BLaER1 treated with 17β-estradiol and CSF1 and Interleukin-3, amounts not matched to agents 10 nM and 100 nM (cell line): ENCODE measurements at regions not wholly inside any gene's neighbourhood (a gene's known extent, or its start where the extent isn't known, plus 50 kb on each side); places are given as distances from the start of the nearest gene placed in this dataset.

Source experiments
- H3K27ac ChIP-seq, 11 experiments: shearing (Covaris generic); formaldehyde crosslinking; 2 replicates each; pipeline ENCODE4 v1.8.1; 2022
- H3K27me3 ChIP-seq, 11 experiments: shearing (Covaris generic); formaldehyde crosslinking; 2 replicates each; pipeline ENCODE4 v1.8.1; 2022
- H3K36me3 ChIP-seq, 11 experiments: shearing (Covaris generic); formaldehyde crosslinking; 2 replicates each; pipeline ENCODE4 v1.8.1; 2022
- H3K4me1 ChIP-seq, 10 experiments: shearing (Covaris generic); formaldehyde crosslinking; 2 replicates each; pipeline ENCODE4 v1.8.1; 2022
- H3K4me2 ChIP-seq, 11 experiments: shearing (Covaris generic); formaldehyde crosslinking; 2 replicates each; pipeline ENCODE4 v1.8.1; 2022
- H3K4me3 ChIP-seq, 10 experiments: shearing (Covaris generic); formaldehyde crosslinking; 2 replicates each; pipeline ENCODE4 v1.8.1; 2022
- H3K9ac ChIP-seq, 11 experiments: shearing (Covaris generic); formaldehyde crosslinking; 2 replicates each; pipeline ENCODE4 v1.8.1; 2022
- H3K9me3 ChIP-seq, 11 experiments: shearing (Covaris generic); formaldehyde crosslinking; replicated peaks in 1 of 11; 2 replicates each; pipeline ENCODE4 v1.8.1; 2022
- H4K20me1 ChIP-seq, 11 experiments: shearing (Covaris generic); formaldehyde crosslinking; 2 replicates each; pipeline ENCODE4 v1.8.1; 2022
- Cebpa-rat ChIP-seq, 11 experiments: shearing (Covaris generic); IDR thresholded peaks; 2 replicates each; pipeline ENCODE4 v1.8.1; 2022

DNA sequence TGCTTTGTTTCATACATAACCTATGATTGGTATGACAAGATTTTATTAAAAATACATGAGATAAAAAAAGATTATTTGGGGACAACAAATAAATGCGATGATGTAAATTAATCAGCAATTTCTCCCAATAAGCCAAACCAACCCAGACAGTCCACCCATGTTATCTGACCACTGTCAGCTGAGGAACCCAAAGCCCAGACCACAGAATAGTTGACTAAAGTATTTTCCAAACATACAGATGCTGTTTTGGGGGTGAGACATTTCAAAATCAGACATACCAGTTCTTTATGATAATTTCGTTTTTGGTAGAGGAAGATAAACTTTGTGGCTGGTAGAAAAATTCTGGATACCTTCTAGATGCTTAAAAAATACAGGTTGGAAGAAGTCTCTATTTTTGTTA lies 650.8 kb upstream of the FAM241A start:
- Histone ChIP-seq H3K36me3 (no peaks in the 10 kb centered on the region), H4K20me1 (no peaks in the 10 kb centered on the region), H3K4me2 (no peak overlapping the region), H3K27ac (no peak overlapping the region), H3K4me3 (no peak overlapping the region), H3K4me1 (no peaks in the 10 kb centered on the region), H3K27me3 (no peaks in the 10 kb centered on the region), H3K9ac (no peak overlapping the region), H3K9me3 (no peaks in the 10 kb centered on the region)
- no peak for TF ChIP-seq Cebpa-rat (IDR thresholded peaks at IDR 0.05)

DNA sequence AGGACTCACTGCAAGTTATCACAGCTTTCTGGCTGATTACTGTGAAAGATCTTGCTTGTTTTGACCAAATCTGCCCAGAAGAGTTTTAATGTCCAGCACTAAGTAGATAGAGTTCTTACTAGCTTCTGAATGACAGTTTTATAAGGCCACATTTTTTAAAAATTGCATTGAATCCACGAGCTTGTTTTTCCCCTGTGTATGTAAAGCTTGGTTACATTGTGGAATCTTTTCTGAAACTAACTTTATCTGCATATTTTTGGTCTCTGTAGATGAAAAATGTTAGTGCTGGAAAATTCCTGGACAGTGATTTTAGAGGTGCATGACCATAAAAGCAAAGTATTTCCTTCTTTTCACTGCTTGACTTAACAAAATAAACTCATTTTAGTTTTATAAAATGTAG lies 650.3 kb upstream of the FAM241A start:
- Histone ChIP-seq H3K4me2 (no peak overlapping the region), H3K27ac (no peak overlapping the region), H3K4me1 (no peaks in the 10 kb centered on the region), H3K9ac (no peak overlapping the region), H3K4me3 (no peak overlapping the region), H4K20me1 (no peaks in the 10 kb centered on the region), H3K36me3 (no peaks in the 10 kb centered on the region), H3K27me3 (no peaks in the 10 kb centered on the region), H3K9me3 (no peaks in the 10 kb centered on the region)
- no peak for TF ChIP-seq Cebpa-rat (IDR thresholded peaks at IDR 0.05)

DNA sequence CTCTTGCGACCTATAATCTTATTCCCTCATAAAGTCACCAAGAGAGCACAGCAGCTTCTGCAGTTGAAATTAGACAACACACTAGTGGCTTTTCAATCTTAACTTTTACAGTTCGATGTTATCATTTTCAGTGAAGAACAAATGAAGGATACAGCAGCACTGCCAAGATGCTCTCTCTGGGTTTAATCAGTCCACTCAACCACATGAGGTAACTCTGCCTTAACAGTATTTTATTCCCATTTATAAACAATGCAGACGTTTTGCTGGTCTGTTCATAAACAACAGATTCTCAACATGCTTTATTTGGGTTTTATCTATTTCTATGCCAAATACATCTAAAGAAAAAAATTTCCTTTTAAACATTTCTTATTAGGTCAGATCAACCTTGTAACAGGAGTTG lies 646.0 kb upstream of the FAM241A start:
- Histone ChIP-seq H3K9ac (no peak overlapping the region), H3K4me2 (no peak overlapping the region), H3K36me3 (no peaks in the 10 kb centered on the region), H3K4me3 (no peak overlapping the region), H3K27ac (no peak overlapping the region), H3K27me3 (no peaks in the 10 kb centered on the region), H3K4me1 (no peaks in the 10 kb centered on the region), H3K9me3 (no peaks in the 10 kb centered on the region), H4K20me1 (no peaks in the 10 kb centered on the region)
- no peak for TF ChIP-seq Cebpa-rat (IDR thresholded peaks at IDR 0.05)

DNA sequence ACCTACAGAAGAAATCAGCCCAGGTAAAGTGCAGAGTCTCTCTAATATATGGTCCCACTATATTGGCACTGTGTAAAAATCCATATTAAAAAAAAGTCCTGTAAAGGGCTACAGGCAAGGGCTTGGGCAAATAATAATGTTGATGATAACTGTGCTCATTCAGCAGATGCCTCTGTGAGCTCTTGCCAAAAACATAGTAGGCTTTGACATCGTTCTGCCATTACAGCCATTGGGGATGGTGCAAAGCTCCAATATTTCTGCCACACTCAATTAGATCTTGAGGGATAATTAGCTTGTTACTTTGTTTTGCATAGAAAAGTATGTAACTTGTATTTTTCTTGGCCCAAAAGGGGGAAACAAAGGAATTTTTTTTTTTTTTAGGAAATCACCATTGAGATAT lies 645.5 kb upstream of the FAM241A start:
- Histone ChIP-seq H3K27me3 (no peaks in the 10 kb centered on the region), H3K36me3 (no peaks in the 10 kb centered on the region), H3K9me3 (no peaks in the 10 kb centered on the region), H3K4me3 (no peak overlapping the region), H3K4me2 (no peak overlapping the region), H3K4me1 (no peaks in the 10 kb centered on the region), H3K27ac (no peak overlapping the region), H4K20me1 (no peaks in the 10 kb centered on the region), H3K9ac (no peak overlapping the region)
- TF ChIP-seq Cebpa-rat (IDR thresholded peaks at IDR 0.05) = no peak

DNA sequence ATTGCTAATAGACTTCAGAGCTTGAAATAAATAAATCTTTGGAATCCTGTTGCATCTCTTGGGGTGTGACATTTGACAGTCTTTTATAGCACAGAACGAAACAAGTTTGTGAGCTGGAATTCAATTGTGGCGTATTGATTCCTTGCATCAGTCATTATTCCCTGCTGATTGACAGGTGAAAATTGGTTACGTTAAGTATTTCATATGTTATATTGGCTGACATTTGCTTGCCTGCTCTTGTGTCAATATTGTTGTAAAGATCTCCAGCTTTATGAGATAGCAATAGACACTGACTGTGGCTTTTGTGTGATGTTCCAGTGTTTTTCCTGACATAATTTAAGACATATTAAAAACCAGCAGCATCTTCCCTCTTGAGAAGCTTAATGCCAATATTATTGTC lies 644.4 kb upstream of the FAM241A start:
- no peak overlapping the region for H3K9ac ChIP-seq
- no peaks in the 10 kb centered on the region for H4K20me1 ChIP-seq
- H3K9me3 ChIP-seq = no peaks in the 10 kb centered on the region
- no peak overlapping the region for H3K4me2 ChIP-seq
- H3K4me1 ChIP-seq = no peaks in the 10 kb centered on the region
- H3K27ac ChIP-seq = no peak overlapping the region
- no peak for TF ChIP-seq Cebpa-rat (IDR thresholded peaks at IDR 0.05)
- H3K4me3 ChIP-seq = no peak overlapping the region
- no peaks in the 10 kb centered on the region for H3K36me3 ChIP-seq
- H3K27me3 ChIP-seq = no peaks in the 10 kb centered on the region

DNA sequence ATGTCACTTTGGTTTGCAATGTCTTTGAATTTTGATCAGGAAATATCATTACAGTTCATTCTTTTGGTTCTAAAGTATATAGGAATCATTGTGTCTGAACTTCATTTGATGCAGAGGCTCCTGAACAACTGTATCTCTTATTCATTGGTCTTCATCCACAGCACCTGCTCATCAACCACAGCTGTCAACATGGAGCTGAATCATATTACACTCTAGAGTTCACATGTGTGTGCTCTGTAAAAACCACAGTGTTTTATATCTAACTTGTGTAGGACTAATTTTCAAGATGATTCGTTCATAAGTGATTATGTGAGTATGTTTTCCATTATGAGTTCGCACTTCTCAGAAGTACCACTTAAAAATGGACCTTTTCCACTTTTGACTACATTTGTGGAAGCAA lies 643.3 kb upstream of the FAM241A start:
- Histone ChIP-seq H4K20me1 (no peaks in the 10 kb centered on the region), H3K27me3 (no peaks in the 10 kb centered on the region), H3K9ac (no peak overlapping the region), H3K36me3 (no peaks in the 10 kb centered on the region), H3K4me3 (no peak overlapping the region), H3K9me3 (no peaks in the 10 kb centered on the region), H3K4me1 (no peaks in the 10 kb centered on the region), H3K4me2 (no peak overlapping the region), H3K27ac (no peak overlapping the region)
- no peak for TF ChIP-seq Cebpa-rat (IDR thresholded peaks at IDR 0.05)

DNA sequence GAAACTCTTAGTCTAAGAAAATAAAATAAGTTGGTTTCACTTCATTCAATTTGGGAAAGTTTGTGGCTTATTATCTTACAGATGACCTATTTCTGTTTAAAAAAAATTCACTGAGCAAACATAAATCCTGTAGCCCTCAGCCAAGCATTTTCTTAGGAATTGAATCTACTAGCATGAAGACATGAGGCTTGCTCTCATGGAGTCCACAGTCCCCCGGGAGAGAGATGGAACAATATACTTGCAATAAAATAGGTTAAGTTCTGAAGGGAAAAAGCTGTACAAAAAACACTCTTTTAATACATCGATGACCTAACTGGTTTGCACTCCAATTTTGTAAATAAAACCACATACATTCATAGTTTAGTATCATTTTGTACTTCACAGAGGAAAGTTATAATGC lies 642.6 kb upstream of the FAM241A start:
- Histone ChIP-seq H3K27ac (no peak overlapping the region), H3K27me3 (no peaks in the 10 kb centered on the region), H3K9ac (no peak overlapping the region), H3K4me2 (no peak overlapping the region), H4K20me1 (no peaks in the 10 kb centered on the region), H3K36me3 (no peaks in the 10 kb centered on the region), H3K4me3 (no peak overlapping the region), H3K9me3 (no peaks in the 10 kb centered on the region), H3K4me1 (no peaks in the 10 kb centered on the region)
- TF ChIP-seq Cebpa-rat (IDR thresholded peaks at IDR 0.05) = no peak

DNA sequence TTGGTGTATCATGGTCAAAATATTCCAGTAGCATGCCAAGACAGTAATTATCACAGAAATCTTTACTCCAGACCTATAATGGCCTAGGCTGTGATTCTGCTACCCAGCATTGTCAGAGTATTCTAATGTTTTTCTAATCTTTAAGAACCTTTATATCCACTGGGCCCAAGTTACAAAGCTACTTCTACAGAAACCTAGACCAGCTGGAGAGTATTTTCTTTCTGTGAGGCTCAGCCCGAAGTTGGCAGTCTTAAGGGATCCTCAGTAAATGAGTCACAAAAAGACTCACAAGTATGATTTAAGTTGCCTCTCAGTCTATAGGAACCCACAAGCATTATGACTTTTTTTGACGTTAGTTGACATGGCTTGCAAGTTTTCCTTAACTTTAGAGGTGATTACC lies 638.5 kb upstream of the FAM241A start:
- no peaks in the 10 kb centered on the region for H4K20me1 ChIP-seq
- no peaks in the 10 kb centered on the region for H3K36me3 ChIP-seq
- no peak for TF ChIP-seq Cebpa-rat (IDR thresholded peaks at IDR 0.05)
- no peaks in the 10 kb centered on the region for H3K4me1 ChIP-seq
- H3K4me2 ChIP-seq = no peak overlapping the region
- no peak overlapping the region for H3K9ac ChIP-seq
- no peak overlapping the region for H3K27ac ChIP-seq
- no peaks in the 10 kb centered on the region for H3K27me3 ChIP-seq
- no peak overlapping the region for H3K4me3 ChIP-seq
- H3K9me3 ChIP-seq = no peaks in the 10 kb centered on the region

DNA sequence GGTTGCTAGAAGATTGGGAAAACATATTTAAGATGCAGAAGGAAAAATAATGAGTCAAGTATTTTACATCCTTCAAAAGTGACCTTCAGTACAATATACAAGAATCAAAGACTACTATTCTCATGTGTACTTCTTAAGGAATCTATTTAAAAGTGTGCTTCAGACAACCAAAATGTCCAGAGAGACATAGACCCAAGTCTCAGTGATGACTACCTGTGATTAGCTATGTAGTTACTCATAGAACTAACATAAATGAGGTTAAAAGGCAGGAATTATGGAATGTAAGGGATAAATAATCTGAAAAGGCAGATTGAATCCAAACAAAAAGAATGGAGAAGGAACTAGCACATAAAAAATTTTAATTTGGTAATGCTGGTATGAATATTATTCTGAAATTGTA lies 634.7 kb upstream of the FAM241A start:
- Histone ChIP-seq H3K9me3 (no peaks in the 10 kb centered on the region), H3K4me2 (no peak overlapping the region), H4K20me1 (no peaks in the 10 kb centered on the region), H3K4me1 (peaks cover 0 to 4% (median 0%) of the 10 kb centered on the region in 10 experiments; a peak in 1 of 20 replicates), H3K36me3 (no peaks in the 10 kb centered on the region), H3K4me3 (no peak overlapping the region), H3K27me3 (no peaks in the 10 kb centered on the region), H3K9ac (no peak overlapping the region), H3K27ac (no peak overlapping the region)
- no peak for TF ChIP-seq Cebpa-rat (IDR thresholded peaks at IDR 0.05)

DNA sequence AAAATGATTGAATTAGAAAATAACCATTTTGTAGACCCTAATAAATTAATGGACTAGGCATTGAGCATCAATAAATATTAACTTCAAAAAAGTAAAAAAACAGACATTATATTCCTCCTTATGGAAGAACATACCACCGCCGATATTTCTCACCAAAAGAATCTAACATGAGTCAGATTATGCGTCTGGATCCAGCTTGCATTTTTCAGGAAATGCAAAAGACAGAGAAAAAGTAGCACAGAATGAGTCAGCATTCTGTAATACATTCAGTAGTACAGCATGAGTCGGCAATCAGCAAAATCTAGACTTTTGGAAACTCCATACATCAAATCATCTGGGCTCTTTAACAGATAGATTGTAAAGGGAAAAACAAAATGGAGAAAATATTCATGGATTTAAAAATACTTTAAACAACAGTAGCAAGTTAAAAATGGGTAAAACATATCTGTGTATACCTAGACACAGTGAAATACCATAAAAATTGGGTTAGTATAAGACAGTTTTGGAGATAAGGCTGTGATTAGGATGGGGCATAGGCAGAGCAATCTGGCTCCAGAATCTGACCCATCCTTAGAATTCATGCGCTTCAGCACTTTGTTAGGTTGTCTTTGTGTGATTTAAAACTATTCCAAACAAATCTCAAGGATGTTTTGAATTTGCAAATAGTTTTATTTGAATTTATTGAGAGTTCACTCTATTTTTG lies 633.0 kb upstream of the FAM241A start:
- Histone ChIP-seq H3K27ac (no peak overlapping the region; a peak in 1 of 22 replicates), H4K20me1 (no peaks in the 10 kb centered on the region), H3K4me2 (no peak overlapping the region), H3K36me3 (no peaks in the 10 kb centered on the region), H3K4me1 (peaks cover 0 to 4% (median 0%) of the 10 kb centered on the region in 10 experiments; a peak in 1 of 20 replicates), H3K4me3 (no peak overlapping the region), H3K27me3 (no peaks in the 10 kb centered on the region), H3K9me3 (no peaks in the 10 kb centered on the region), H3K9ac (no peak overlapping the region)
- TF ChIP-seq Cebpa-rat (IDR thresholded peaks at IDR 0.05) = no peak
